Central memory CD4-positive, alpha-beta T cell (primary cell): ENCODE measurements at regions not wholly inside any gene's neighbourhood (a gene's known extent, or its start where the extent isn't known, plus 50 kb on each side); places are given as distances from the start of the nearest gene placed in this dataset.

ENCODE experiments used
- DNase-seq: peaks from one replicate; pipeline ENCODE4 v3.0.0; 2022

- no peak for DNase-seq
Measured at GRCh38 chr11:92322225-92322624, 97.6 kb downstream of the FAT3 start.

DNA sequence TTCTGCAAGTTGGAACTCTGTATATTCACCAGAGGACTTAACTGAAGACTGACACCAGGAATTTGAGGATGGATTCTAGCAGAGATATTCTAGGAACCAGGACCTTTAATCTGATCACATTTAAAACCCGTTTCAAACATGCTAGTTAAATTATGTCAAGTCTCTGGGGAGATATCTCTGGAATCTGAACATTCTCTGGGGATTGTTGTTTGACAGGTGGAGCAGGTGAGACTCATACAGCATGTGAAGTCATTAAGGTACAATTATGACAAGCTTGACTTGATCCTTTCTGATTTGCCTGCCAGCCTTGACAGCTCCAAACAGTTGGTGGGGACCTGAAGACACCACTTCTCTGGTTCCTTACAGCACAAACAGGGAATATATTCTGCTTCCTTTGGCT, 100.3 kb downstream of the FAT3 start:
- no peak for DNase-seq

DNA sequence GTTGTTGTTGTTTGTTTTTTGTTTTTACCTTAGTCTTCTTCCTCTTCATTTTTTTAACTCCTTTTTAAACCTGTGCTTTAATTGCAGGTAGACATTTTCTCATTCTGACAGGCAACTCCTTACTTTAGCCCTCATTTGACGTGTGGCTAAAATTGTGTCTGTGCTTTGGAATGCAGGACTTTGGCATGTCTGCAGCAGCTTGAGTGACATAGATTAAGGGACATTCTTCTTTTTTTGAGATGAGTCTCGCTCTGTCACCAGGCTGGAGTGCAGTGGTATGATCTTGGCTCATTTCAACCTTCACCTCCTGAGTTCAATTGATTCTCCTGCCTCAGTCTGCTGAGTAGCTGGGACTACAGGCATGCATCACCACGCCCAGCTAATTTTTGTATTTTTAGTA, 100.8 kb downstream of the FAT3 start:
- DNase-seq, result no peak

DNA sequence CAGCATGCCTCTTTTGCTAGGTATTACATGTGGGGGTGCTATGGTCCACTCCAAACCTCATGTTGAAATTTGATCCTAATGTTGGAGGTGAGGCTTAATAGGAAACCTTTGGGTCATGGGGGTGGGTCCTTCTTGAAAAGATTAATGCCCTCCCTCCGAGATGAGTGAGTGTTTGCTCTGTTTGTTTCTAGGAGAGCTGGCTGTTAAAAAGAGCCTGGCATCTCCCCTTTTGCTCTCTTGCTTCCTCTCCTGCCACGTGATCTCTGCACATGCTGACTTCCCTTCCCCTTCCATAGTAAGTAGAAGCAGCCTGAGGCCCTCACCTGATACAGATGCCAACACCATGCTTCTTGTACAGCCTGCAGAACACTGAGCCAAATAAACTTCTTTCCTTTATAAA, 104.5 kb downstream of the FAT3 start:
- DNase-seq, result no peak

GRCh38 chr11:92329646-92330045, 105.0 kb downstream of the FAT3 start:
- no peak for DNase-seq

DNA sequence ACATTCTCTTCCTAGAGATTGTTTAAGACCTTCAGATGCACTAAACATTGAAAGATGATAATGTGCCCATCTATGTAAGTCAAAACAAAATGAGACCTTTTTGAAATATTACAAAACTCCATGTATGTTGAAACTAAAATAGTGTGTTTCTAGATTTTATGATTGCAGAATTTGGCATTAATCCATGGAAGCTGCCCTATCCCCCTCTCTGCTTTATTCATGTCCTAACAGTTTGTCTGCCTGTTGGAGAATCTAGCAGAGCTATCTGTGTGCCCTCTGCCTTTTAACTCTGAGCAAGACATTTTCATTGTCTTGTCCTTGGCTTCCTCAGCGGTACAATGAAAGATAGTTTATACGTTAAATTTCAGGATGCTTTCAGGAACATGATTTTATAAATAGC, 105.5 kb downstream of the FAT3 start:
- no peak for DNase-seq

- DNase-seq, result no peak
Measured at GRCh38 chr11:92332986-92333385, 108.4 kb downstream of the FAT3 start.

DNA sequence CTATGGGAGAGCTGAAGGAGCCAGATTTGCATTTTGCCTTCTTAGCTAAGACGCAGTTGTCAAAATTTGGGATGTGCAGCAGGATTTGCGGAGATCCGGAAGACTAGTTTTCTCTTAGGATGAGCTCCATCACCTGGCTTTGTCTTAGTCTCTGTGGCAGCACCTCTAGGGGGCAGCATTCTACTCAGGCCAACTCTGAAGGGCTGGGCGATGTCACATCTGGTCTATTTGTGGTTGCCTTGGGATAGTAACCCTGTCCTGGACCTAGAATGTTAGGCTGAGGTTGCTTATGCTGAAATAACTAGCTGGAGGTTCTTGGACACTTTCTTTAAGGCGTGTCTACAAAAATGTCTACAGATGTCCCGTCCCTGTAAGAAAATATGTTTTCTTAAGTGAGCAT, 116.2 kb downstream of the FAT3 start:
- DNase-seq, result no peak

- no peak for DNase-seq
Measured at GRCh38 chr11:92342034-92342720, 117.6 kb downstream of the FAT3 start.

DNA sequence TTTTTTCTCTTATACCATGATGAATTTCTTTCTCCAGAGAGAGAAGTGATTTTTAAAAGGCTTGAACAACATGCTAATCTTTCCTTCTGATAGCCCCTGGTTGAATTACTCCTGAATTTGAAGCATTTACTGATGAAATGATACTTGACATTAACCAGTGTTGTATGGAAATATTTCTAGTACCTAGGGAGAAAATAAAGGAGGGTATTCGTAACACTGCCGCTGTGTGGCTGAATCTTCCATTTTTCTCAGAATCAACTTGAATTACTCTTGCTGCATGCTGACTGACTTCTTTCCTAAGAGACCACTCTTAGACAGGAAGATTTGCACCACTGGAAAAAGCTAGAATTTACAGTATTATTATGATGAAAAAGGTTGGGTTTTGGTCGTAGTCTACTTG, 118.3 kb downstream of the FAT3 start:
- DNase-seq, result no peak

DNA sequence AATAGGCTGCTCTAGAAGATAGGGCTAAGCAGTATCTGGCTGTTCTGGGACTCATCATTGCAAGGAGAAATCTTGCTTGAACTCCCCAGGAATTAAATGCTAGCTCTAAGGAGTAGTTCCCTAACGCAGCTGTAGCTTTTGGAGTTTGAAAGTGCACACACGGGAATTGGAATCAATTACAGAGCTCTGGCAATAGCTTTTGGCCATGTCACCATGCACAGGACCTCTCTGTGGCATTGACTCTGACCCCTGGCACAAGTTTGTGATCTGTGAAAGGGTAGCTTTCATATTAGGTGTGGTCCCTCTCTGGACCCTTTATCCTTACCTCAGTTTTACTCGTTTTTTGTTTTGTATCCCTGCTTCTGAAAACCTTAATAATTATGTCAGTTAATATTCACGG, 121.6 kb downstream of the FAT3 start:
- DNase-seq, result no peak

GRCh38 chr11:92347454-92347853, 122.8 kb downstream of the FAT3 start:
- no peak for DNase-seq

DNA sequence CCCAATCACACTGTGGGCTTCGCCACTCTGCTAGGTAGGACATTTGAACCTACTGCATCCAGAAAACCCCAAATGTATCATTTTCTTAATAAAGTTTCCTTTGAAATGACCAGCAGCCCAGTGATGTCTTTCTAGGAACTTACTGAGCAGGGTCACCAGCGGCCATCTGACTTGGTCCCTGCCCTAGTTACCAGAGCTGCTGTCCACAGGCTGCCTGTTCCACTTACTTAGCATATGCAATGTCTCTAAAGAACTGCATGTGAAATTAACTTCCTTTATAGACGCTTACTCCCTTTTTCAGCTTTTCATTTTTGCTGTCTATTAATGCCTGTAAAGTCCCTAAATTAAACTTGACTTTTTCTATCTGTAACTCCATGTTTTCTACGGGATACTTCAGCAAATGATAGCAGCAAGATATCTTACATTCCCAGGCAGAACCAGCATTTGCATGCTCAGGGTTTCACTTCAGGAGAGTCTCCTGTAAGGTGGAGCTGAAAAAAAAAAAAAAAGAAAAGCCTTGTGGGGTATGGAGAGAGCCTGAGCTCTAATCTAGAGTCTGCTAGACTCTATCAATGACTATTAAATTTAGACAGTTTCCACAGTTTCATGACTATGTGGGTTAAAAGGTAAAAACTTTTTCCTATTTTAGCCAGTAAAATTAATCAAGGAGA, 125.0 kb downstream of the FAT3 start:
- DNase-seq, result no peak

- DNase-seq, result no peak
Measured at GRCh38 chr11:92357344-92357743, 132.7 kb downstream of the FAT3 start.

GRCh38 chr11:92357841-92358240, 133.2 kb downstream of the FAT3 start:
- DNase-seq, result no peak

DNA sequence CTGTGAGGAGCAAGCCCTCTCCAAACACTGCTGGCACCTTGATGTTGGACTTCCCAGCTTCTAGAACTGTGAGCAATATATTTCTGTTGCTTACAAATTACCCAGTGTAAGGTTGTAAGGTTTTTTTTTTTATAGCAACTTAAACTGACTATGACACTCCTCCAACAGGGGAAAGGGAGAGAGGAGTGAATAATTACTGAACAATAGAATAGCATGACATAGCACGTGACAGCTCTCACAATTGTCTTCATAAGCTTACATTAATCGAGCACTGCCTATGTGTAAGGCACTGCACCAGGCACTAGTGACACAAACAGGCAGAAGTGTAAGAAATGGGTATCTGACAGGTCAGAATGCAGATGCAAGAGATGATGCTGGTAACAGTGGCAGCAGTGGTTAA, 136.9 kb downstream of the FAT3 start:
- DNase-seq, result no peak

- no peak for DNase-seq
Measured at GRCh38 chr11:92362989-92363388, 138.4 kb downstream of the FAT3 start.

DNA sequence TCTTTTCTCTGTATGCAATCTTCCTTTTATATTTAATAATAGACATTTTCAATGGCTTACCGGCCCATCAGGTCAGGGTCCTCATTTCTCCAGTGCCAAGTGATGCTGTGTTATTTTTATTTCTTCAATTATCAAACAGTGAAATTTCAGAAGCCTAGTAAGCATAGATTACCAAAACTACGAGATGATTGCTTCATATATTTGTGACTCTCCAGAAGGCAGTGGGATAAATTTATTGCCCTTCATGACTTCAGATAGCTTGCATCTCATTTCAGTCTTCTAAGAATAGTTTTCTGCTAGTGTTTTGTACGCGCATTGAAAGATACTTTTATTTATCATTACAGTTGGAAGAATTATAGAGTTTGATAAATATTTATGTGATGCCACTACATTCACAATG, 139.6 kb downstream of the FAT3 start:
- no peak for DNase-seq

- DNase-seq, result no peak
Measured at GRCh38 chr11:92376146-92376599, 151.6 kb downstream of the FAT3 start.

DNA sequence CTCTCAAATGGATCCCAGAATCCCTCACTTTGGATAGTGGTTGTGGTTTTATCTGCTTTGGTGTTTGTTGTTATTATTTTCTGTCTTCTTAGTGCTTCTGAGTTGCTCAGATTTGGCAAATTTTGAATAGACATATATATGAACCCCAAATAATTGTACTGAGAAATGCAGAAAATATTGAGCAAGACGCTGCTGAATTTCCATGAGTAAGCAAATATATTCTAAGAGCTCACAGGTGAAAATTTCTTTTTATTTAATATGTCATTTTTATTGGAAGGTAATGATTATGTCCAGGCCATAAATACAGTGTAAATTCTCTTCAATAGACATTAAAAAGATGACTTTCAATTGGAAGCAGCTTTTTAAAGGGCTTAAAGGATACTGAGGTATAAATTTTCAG, 152.1 kb downstream of the FAT3 start:
- no peak for DNase-seq

DNA sequence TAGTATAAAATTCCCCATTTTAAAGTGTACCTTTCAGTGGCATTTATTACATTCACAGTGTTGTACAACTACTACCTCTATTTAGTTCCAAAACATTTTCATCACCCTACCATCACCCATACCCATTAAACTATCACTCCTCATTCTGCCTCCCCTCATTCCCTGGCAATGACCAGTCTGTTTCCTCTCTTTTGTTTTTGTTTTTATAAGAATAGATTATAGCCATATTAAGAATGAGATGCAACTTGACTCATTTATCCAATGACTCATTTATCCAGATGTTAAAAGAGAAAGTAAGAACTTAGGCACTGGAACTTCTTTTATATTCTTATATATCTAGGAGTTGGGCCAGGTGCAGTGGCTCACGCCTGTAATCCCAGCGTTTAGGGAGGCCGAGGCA, 156.3 kb downstream of the FAT3 start:
- DNase-seq, result no peak

DNA sequence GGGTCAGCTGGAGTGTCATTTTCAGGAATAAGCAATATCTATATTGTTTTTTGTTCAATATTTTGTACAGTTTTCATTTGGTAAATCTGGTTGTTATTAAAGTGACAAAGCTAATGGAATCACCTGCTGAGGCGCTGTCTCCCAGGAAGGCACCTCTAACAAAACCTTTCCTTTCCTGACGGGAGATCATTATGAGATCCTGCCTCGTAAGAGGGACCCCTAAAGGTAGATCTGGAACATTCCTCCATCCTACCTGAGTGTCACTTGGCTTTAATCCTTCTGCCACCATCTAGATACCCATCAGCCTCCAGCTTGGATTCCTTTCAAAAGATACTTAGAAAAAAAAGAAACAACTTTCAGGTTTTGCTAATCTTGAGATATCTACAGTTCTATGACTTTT, 157.7 kb downstream of the FAT3 start:
- DNase-seq, result no peak

- no peak for DNase-seq
Measured at GRCh38 chr11:92383430-92383829, 158.8 kb downstream of the FAT3 start.

DNA sequence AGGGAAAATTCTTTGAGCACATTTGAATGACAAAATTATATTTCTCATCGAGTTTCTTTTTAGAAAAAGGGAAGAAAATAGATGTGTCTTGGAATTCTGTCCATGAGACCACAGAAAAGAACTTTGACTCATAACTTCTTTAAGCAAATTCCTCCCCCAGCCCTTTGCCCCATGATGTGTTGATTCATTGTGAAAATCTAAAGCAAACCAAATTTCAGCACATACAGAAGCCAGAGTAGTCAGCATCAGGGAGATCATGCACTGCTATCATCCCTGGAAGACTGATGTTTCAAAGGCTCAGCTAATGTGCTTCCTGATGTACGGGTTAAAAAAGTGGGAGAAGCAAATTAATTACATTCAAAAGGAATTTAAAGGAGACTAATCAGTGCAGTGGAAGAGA, 159.7 kb downstream of the FAT3 start:
- no peak for DNase-seq

DNA sequence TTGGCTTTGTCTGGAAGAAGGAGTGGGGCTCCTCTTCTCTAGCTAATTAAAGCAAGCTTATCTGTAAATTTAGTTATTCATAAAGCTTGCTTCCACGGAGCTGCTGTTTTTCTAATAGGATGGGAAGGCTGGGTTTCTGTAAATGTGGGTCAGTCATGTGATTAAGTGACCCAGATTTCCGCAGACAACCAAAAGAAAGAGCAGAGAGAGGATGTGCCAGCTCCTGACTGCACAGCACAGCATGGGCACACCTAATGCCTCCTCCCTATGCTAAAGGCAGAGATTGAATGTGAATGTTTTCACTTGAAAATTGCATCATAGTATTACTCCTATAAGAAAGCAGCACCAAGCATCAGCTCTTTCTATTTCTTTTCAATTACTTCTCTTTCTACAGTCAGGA, 160.2 kb downstream of the FAT3 start:
- DNase-seq, result peak; percentile 9
